NCI-H2227 treated with DMSO at 0.1 percent for 48 hours (cell line): ENCODE measurements at regions not wholly inside any gene's neighbourhood (a gene's known extent, or its start where the extent isn't known, plus 50 kb on each side); places are given as distances from the start of the nearest gene placed in this dataset.

Experiments
- DNase-seq: peaks from one replicate; lab custom pipeline; 2025; lab: John Stamatoyannopoulos, UW

DNA sequence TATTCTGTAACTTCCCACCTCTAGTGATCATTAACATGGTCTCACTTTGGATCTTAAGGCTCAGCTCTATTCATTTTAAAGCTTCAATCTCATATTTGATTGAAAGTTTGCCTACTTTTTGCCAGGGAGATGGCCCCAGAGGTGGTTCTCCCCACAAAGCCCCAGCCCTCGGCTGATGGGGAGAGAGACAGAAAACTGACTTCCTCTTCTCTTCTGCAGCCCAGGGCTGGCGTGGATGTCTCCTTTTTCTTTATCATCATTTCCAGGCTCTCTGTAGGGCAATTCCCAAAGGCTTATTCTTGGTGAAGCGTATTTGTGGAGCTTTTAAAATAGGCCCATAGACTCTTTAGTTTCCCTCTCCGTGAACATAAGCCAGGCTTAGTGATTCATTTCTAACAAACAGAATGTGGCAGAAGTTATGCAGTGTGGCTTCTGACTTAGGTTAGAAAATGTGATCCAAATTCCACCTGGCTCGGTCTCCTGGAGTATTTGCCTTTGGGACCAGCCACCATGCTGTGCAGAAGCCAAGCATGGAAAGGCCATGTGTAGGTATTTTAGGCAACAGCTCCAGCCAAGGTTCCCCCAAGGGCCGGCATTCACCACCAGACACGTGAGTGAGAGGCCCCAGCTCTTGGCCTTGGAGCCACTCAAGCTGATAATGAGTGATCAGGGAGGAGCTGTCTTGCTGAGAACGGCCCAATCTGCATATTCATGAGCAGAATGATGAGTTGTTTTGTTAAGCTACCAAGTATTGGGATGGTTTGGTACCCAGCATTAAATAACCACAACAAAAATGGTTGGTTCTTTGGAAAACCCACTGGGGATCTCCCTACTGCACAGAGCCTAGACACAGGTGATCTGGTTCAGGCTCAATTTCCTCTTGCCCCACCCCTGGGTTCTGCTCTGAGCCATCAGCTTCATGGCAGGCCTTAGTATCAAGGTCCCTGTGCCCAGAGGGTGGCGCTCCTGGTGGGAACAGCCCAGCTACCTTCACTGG is 353.2 kb upstream of the PROK2 start:
- DNase-seq, result no peak

DNA sequence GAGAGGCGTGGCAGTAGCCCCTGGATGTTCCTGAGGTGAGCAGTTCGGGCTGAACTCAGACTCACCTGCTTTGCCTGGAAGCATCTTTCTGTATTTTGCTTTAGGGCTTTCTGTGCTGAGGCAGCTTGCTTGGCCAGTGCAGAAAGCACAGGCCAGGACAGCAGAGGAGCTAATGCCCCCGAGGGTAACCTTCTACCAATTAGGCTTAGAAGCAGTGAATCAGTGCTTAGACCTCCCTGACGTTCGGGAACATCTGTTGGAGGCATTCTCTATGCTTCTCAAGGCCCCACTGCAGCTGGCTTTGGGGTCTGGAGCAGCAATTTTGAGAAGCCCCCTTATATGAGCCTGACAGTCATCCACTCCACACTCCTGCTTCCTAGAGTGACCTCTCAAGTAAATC is 350.7 kb upstream of the PROK2 start:
- DNase-seq, result no peak

DNA sequence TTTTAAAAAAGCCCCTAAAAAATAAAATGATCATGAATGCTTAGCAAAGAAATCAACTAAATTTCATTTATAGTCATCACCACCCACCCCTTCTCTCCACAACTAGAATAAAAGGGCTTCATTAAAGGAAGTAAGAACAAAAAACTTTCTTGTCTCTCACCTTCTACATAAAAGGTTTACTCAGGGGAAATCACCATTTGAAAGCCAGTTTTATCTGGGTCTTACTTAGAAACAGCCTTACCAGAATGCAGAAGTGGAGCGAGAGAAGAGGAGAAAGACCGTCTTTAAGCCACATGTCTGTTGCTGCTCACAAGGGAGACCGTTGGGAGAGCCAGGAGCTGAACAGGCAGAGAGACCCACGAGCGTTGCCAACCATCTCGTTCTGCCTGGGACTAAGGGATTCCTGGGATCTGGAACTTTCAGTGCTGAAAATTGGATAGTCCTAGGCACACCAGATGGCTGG is 350.1 kb upstream of the PROK2 start:
- no peak for DNase-seq

DNA sequence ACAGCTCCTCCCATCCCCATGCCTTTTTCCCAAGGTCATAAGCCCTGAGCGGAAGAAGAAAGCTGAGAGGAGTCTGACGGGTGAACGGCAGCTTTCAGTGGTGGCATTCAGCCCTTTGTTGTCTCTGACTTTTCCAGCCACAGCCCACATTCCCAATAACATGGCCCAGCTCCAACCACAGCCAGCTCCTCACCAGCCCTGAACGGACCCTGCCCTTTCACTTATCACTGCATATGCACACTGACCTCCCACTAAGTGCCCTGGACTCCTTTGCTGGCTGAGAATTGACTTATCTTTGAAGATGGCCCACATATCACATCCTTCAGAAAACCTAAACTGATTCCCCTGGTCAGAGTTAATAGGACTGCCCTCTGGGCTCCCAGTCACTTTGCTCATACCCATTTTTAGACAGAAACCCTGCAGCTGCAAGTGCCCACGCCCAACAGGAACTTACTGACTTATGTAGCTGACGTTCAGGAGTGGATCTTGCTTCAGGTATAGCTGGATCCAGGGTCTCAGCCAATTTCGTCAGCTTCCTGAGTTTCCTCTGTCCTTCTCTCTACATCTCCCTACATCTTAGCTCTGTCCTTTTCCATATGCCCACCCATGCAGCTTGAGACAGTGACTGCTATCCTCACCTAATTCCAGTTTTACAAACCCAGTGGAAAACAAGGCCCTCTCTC is 348.5 kb upstream of the PROK2 start:
- no peak for DNase-seq

DNA sequence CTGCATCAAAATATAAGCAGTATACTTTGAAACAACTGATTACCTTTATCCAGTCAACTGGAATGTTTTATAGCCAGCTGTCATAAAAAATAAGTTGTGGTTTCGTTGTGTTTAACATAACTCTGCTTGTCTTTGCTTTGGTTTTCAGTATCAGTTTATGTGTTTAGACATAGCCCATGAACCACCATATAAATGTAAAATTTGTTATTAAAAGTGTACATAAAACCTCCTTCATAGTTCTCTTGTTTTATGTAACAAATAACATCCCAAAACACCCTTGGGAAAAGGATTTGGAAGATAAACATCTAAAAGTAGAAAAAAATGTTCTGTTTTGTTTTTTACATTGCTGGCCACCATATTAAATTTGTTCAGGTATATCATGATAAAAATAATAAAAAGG is 347.0 kb upstream of the PROK2 start:
- DNase-seq, result no peak

DNA sequence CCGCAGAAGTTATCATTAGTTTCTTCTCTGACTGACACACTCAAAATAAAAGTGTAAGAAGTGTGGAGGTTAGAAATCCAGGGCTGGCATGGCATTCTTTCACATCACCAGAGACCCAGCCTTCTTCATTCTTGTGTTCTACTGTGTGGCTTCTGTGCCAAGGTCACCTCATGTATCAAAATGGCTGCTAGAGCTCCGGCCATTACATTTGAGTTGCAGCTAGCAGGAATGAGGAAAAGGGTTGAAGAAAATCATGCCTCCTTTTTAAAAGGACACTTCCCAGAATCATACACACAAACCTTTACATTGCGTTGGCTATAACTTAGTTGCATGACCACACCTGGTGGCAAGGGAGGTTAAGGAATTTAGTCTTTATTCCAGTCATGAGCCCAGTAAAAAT is 345.6 kb upstream of the PROK2 start:
- DNase-seq, result no peak

DNA sequence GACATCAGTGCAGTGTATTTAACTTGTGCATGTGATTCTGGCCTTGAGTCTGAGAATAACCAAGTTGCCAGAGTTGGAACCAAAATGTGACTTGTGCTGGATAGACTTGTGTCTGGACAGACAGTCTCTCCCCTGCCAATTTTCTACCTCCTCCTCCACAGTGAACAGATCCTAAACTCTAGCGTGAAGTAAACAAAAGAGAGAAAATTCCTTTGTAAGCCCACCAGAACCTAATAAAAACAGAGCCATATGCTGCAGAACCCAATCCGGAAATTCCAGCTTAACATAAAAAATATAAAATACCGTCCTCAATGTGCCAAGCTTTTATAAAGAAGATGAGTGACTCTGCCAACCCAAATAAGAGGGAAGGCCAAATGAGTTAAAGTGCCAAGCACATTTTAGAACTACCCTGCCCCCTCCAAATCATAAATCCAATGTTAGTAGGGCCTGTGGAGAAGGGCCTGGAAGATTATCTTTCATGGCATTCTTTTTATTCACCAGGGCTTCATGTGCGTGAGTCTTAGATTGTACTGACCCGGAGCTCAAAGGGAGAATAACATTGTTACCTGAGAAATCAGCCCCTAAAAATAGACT is 344.6 kb upstream of the PROK2 start:
- no peak for DNase-seq

DNA sequence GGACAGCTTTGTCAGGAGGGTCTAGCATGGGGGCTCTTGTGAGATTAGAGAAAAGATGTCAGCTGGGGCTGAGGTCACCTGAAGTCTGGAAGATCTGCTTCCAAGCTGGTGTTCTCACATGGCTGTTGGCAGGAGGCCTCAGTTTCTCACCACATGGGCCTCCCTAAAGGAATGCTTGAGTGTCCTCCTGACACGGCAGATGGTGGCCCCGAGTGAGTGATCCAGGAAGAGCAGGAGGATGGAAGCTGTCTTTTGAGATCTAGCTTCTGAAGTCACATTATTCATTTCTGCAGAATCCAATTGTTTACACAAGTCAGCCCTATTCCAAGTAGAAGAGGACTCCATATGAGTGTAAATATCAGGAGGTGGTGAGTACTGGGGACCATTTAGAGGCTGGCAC is 344.0 kb upstream of the PROK2 start:
- no peak for DNase-seq

DNA sequence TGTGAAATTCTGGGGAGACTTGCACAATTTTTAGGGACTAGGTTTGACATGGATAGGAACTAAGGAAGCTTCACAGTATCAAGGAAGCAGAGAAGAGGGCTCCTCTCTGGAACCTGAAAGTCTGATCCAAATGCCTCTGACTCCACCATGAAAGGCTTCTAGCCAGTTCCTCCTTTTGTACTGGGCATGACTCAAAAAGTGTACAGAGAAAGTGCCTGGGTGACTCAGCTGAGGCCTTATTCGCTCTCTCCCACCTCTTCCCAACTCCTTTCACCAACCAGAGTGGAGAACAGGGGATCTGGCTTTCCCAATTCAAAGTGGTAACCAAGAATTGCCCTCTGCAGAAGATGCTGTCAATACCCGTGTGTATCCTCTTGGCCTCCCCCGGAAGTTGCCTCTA is 342.9 kb upstream of the PROK2 start:
- DNase-seq, result no peak

DNA sequence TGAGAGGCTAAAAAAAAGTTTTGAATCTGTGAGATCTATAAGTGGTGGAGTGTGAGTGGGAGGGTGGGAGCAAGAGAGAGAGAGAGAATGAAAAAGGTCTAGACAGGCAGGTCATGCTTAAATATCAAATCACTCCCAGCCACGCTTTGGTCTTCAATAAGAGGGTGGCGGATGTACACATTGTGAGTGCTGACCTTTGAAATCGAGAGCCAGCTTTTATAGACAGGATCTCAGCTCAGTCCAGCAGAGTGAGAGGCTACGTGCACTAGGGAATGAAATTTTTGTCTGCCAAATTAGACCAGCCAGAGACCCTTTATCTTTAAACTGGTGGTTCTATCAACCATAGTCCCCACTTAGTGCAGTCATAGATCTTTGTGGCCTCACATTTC is 342.3 kb upstream of the PROK2 start:
- DNase-seq, result no peak

DNA sequence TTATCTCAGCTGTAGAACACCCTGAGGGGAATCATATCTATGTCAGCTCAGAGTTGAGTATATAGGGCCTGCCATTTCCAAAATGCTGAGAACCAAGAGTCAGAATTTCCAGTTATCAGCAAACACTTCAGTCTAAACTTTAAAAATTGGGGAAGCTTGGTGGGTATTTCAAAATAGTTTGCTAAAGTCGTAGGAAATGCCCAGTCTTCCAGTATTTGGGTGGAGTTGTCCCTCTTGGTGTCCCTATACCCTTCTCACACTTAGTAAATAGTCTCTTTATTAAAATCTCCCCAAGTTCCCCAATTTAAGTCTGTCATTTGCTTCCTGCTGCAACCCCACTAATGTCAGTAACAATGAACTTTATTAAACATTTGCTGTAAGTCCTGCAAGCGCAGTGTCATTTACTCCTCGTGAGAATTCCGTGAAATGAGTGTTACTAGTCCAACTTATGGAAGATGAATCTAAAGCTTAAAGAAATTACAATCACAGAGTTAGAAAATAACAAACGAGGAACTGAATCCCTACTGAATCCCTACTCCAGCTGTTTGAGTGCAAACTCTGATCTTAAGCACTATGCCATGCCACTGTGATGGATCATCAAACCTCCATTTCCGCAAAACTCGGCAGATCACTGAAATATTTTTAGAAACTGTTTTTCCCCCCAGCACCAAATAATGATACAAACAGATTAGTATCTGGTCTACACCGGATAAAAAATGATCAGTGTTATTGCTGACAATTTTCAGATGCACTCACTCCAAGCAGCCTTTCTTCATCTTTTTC is 341.7 kb upstream of the PROK2 start:
- DNase-seq, result no peak

DNA sequence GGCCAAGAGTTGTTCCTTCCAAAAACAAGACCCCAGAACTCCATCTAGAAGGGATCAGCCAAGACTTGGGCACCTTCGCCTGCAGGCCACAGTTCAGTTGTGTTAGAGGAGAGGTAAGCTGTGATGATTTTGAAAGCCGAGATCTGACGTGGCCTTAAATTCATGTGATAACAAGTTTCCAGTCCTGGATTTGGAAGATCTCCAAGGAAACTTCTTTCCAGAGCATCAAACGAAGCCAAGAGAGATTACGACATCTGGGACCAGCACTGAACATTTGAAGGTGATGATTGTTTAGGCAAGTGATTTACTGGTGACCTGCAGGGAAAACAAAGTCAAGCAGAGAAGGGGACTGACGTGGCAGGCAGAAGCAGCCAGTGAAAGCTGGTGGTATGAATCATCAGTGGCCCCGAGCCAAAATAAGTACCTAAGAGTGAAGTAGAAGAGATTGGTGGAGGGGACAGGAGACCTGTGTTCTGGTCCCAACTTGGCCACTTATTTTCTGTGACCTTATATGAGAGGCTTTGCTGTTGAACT is 339.0 kb upstream of the PROK2 start:
- DNase-seq, result no peak

DNA sequence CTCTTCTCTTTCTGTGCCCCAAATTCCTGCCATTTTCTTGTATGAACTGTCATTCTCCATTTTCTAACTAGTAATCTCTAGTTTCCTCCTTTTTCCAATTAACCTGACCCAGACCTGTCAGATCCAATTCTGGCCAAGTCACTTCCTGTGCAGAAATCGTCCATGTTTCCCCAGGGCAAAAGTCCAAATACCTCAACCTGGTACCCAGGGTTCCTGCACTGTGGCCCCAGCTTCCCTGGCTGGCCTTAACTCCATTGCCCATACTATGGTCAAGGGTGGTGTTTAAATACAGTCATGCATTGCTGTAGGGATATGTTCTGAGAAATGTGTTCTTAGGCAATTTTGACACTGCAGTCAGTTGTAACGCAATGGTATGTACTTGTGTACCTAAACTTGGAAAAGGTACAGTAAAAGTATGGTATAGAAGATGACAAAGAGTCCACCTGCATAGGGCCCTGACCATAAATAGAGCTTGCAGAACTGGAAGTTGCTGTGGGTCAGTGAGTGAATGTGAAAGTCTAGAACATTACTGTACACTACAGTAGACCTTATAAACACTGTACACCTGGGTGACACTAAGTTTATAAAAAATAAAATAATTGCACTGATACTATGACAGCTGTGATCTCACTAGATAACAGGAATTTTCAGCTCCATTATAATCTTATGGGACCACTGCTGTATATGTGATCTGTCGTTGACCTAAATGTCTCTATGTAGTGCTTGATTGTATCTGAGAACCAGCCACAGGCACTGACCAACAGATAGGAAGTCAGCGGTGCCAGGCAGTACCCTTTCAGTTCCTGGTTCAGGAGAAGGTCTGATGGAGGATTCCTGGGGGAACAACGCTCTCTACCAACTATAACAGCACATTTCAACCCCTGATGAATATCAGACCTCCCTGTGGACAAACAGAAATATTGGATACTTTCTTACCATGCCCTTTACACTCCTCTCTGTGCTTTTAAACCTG is 336.1 kb upstream of the PROK2 start:
- DNase-seq, result no peak

DNA sequence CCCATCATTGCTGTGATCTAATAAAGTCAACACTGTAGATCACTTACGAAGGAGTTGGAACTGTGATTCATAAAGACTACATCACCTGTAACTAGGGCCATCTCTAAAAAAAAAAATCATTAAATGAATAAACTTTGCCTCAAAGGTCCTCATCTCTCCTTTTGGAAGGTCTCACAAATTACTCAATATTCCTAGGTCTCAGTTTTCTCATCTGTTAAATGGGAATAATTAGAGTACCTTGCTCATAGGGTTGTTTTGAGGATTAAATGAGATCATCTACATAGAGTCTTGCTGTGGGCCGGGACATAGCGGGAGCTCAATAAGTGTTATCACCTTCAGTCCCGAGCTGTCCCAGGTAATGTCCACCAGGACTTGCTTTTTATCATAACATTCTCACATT is 335.1 kb upstream of the PROK2 start:
- DNase-seq, result no peak

DNA sequence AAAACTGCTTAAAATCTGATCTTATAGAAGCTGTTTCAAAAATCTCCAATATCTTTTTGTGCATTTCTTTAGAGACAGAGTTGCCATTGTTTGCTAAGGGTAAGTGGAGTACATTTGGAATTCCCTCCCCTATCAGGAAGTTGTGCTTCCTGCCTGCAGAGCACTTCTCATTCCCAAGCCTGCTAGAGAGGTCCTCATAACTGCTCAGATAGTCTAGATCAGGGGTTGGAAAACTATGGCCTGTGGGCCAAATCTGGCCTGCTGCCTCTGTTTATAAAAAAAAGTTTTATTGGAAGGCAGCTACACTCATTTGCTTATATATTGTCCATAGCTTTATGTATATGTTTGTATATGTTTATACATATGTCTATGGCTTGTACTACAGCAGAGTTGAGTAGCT is 333.7 kb upstream of the PROK2 start:
- DNase-seq, result no peak

DNA sequence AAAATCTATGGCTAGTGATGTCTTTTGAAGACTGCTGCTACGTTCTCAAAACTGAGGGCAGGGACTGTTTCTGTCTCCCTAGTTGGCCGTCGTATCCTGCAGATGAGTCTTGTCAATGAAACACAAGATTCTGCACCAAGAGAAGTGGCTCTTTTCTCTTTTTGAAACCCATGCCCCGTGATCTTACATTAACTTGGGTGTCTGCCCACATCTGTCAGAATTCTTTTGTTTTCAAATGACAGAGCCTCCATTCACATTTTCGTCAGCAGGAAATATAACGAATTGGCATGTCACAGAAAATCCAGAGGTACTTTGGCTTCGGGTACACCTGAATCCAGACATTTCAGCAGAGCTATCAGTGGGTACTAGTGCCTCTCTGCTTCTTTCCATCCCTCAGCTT is 331.3 kb upstream of the PROK2 start:
- no peak for DNase-seq

DNA sequence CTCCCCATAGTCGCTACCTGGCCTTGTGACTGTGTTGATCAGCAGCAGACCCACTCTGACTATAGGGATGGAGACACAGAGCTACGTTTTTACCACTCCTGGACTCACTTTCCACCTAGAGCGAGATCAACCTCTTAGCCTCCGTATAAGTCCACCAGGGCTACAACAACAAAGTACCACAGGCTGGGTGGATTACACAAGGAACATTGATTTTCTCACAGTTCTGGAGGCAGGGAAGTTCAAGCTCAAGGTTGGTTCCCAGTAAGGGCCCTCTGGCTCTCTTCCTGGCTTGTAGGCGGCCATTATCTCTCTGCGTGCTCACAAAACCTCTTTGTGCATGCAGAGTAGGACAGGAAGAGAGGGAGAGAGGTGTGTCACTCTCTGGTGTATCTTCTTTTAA is 330.4 kb upstream of the PROK2 start:
- no peak for DNase-seq

DNA sequence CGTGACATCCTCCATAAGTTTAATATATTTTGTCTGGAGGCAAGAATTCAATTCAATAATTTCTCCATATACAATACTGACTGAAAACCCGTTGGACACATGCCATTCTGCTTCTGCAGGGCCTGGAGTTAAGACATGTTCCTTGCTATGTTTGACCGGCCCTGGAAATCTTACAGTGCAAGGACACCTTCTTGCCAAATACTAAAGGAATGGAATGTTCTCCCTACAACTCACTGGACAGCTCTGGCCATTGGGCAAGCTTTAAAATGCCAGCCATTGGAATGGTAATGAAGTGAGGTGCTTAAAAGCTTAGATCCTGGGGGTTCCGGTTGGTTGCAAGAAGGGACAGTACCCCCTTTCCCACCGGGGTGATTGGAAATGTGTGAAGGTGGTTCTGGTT is 329.8 kb upstream of the PROK2 start:
- no peak for DNase-seq

DNA sequence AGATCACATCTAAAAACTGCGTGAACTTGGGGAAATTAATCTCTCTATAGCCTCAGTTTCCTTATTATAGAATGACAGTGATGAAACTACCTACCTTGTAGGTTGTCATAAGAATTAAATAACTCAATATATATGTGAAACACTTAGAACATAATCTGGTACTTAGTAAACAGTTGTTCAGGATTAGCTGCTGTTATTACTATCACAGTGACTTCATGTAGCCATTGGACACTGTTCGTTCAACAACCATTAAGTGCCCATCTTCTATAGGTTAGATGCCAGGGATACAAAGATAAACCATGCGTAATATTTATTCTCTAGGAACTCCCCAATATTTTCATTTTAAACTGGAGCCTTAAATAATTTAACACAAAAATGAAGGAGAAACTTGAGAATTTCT is 329.0 kb upstream of the PROK2 start:
- no peak for DNase-seq

DNA sequence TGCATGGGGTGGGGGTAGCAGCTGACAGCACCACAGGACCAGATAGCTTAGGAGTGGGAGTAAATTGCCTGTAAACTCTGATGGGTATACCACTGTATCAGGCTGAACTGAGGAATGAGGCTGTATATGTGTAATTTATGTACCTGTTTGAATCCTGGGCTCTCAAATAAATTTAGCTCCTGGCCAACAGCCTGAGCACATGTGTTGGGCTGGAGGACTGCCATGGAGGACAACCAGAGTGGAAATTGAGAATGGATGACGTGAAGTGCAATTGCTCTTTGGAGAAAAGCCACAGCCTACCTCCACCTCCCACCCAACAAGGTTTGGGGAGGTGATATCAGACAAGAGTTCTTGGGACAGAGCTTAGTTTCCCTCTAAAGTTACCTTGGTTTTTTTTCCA is 328.6 kb upstream of the PROK2 start:
- no peak for DNase-seq

DNA sequence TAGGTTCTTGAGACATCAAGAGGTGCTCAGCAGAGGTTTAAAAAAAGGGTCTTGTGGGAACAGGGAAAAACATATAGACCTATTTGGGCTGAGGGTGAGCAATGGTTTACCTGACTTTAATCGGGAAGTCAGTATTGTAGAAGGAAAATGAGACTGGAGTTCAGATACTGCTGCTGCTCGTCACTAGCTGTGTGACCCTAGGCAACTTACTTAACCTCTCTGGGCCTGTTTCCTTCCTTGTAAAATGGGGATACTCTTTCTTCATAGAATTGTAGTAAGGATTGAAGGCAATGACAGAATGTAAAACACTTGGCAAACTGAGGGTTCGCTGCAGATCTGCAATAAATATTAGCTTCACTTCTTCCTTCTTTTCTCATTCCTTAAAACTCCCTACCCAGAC is 327.5 kb upstream of the PROK2 start:
- DNase-seq, result no peak
